CD14-positive monocyte (primary cell): ENCODE measurements at regions not wholly inside any gene's neighbourhood (a gene's known extent, or its start where the extent isn't known, plus 50 kb on each side); places are given as distances from the start of the nearest gene placed in this dataset.

Experiments used
- DNase-seq, 3 donors: peaks; one replicate each; pipeline ENCODE4 v3.0.0-alpha.2; 2011 to 2022
- H2AFZ ChIP-seq: 2 replicates; pipeline ENCODE4 v1.6.0; 2012; ENCODE audit warnings: mild to moderate bottlenecking, low read depth, low read length, inconsistent platforms; ENCODE audit not compliant: insufficient read depth, poor library complexity, severe bottlenecking
- H3K27ac ChIP-seq, 2 donors: 1 replicate in 1 of 2; 2 replicates in 1 of 2; pipeline ENCODE4 v1.5.1; 2012 to 2013; ENCODE audit warnings: low read length in 2 of 2, control low read depth in 1 of 2, inconsistent platforms in 1 of 2, low read depth in 1 of 2, mild to moderate bottlenecking in 1 of 2
- H3K27me3 ChIP-seq, 2 donors: one replicate each; pipeline versions ENCODE4 v1.6.0 to v1.6.1; 2011 to 2013; ENCODE audit warnings: low read length in 2 of 2; ENCODE audit not compliant: control insufficient read depth in 2 of 2, insufficient read depth in 2 of 2
- H3K36me3 ChIP-seq, 2 donors: replicated peaks in 1 of 2; 1 replicate in 1 of 2; 2 replicates in 1 of 2; pipeline versions ENCODE4 v1.5.1 to v1.6.1; 2012 to 2013; ENCODE audit warnings: low read length in 2 of 2, control low read depth in 1 of 2, inconsistent platforms in 1 of 2, mild to moderate bottlenecking in 1 of 2; ENCODE audit not compliant: insufficient read depth in 2 of 2, control insufficient read depth in 1 of 2
- H3K4me1 ChIP-seq, 2 donors: 1 replicate in 1 of 2; 2 replicates in 1 of 2; pipeline versions ENCODE4 v1.5.1 to v1.6.1; 2012 to 2013; ENCODE audit warnings: low read length in 2 of 2, control low read depth in 1 of 2, inconsistent platforms in 1 of 2, mild to moderate bottlenecking in 1 of 2, moderate library complexity in 1 of 2; ENCODE audit not compliant: insufficient read depth in 2 of 2, control insufficient read depth in 1 of 2
- H3K4me2 ChIP-seq: replicated peaks from 2 replicates; pipeline ENCODE3; 2012; ENCODE audit warnings: low read length, moderate library complexity, mild to moderate bottlenecking; ENCODE audit not compliant: poor library complexity, severe bottlenecking; ENCODE audit errors: extremely low read depth
- H3K4me3 ChIP-seq, 3 experiments: fragments of 200-600 bp in 1 of 3; sonication (generic) in 1 of 3; replicated peaks in 1 of 3; 1 replicate in 2 of 3; 2 replicates in 1 of 3; pipeline ENCODE4 v1.5.1; 2011 to 2013; ENCODE audit warnings: low read length in 3 of 3, mild to moderate bottlenecking in 3 of 3, control low read depth in 2 of 3, low read depth in 2 of 3, inconsistent platforms in 1 of 3, moderate library complexity in 1 of 3
- H3K79me2 ChIP-seq: 2 replicates; pipeline ENCODE4 v1.6.0; 2012; ENCODE audit warnings: mild to moderate bottlenecking, control low read depth, inconsistent platforms, low read length, moderate library complexity; ENCODE audit not compliant: insufficient read depth
- H3K9ac ChIP-seq: 2 replicates; pipeline ENCODE4 v1.6.0; 2017; ENCODE audit warnings: low read length, mild to moderate bottlenecking; ENCODE audit not compliant: insufficient read depth, poor library complexity, severe bottlenecking
- H3K9me3 ChIP-seq, 2 donors: replicated peaks in 1 of 2; 1 replicate in 1 of 2; 2 replicates in 1 of 2; pipeline versions ENCODE4 v1.5.1 to v1.6.1; 2012 to 2013; ENCODE audit warnings: low read length in 2 of 2, control low read depth in 1 of 2; ENCODE audit not compliant: control insufficient read depth in 1 of 2, insufficient read depth in 1 of 2
- H4K20me1 ChIP-seq: 2 replicates; pipeline ENCODE4 v1.6.0; 2012; ENCODE audit warnings: mild to moderate bottlenecking, low read length, control low read depth, moderate library complexity; ENCODE audit not compliant: insufficient read depth
- H3K27ac Mint-ChIP-seq, 7 donors: one replicate each; pipeline ENCODE4 v1.8.0; 2020; ENCODE audit warnings: mild to moderate bottlenecking in 7 of 7, mixed read lengths in 7 of 7, moderate library complexity in 6 of 7, inconsistent platforms in 2 of 7
- H3K27me3 Mint-ChIP-seq, 3 donors: one replicate each; pipeline ENCODE4 v1.8.0; 2021 to 2022; ENCODE audit warnings: low read depth in 3 of 3, mild to moderate bottlenecking in 3 of 3, mixed read lengths in 3 of 3, moderate library complexity in 3 of 3, inconsistent platforms in 1 of 3
- H3K36me3 Mint-ChIP-seq, 2 donors: one replicate each; pipeline ENCODE4 v1.8.0; 2020; ENCODE audit warnings: mixed read lengths in 2 of 2, inconsistent platforms in 1 of 2, mild to moderate bottlenecking in 1 of 2
- H3K4me1 Mint-ChIP-seq: one replicate; pipeline ENCODE4 v1.8.0; 2020; ENCODE audit warnings: mild to moderate bottlenecking, mixed read lengths
- H3K4me3 Mint-ChIP-seq, 2 donors: one replicate each; pipeline ENCODE4 v1.8.0; 2020; ENCODE audit warnings: mild to moderate bottlenecking in 2 of 2, mixed read lengths in 2 of 2, moderate library complexity in 1 of 2
- H3K9me3 Mint-ChIP-seq, 7 donors: one replicate each; pipeline ENCODE4 v1.8.0; 2020 to 2022; ENCODE audit warnings: mixed read lengths in 7 of 7, mild to moderate bottlenecking in 6 of 7, moderate library complexity in 6 of 7, inconsistent platforms in 2 of 7
- CTCF ChIP-seq: fragments of 200-600 bp; IDR thresholded peaks from one replicate; pipeline ENCODE4 v1.8.0; 2022; ENCODE audit warnings: antibody characterized with exemption, mild to moderate bottlenecking
- WGBS: methylation state at CpG from one replicate; pipeline ENCODE4 v1.1.5; 2013; ENCODE audit warnings: missing lambda C conversion rate; ENCODE audit not compliant: insufficient coverage; 5-methylcytosine and 5-hydroxymethylcytosine counted together
- intact Hi-C, 2 donors: fragments of 100-400 bp; cut with micrococcal nuclease; formaldehyde crosslinking; loops; one replicate each; pipeline versions ENCODE4 v1.15.0 to v1.15.1; 2023

GRCh38 chr16:54985156-54985555 is 54.5 kb downstream of the IRX5 start:
- Mint-ChIP-seq H3K4me3 (no peak overlapping the region), H3K27ac (no peak overlapping the region), H3K36me3 (no peaks in the 10 kb centered on the region), H3K9me3 (no peaks in the 10 kb centered on the region), H3K27me3 (peaks cover 2 to 5% (median 3%) of the 10 kb centered on the region in 3 donors), H3K4me1 (no peaks in the 10 kb centered on the region)
- WGBS: 94% methylated on average over 6 of the region's 9 CpGs
- Histone ChIP-seq H3K4me1 (no peaks in the 10 kb centered on the region), H3K27me3 (no peaks in the 10 kb centered on the region), H3K79me2 (no peaks in the 10 kb centered on the region), H3K9ac (no peak overlapping the region), H3K4me2 (no peak overlapping the region), H3K4me3 (no peak overlapping the region), H3K9me3 (no peaks in the 10 kb centered on the region), H2AFZ (no peak overlapping the region), H3K36me3 (no peaks in the 10 kb centered on the region), H4K20me1 (no peaks in the 10 kb centered on the region), H3K27ac (no peak overlapping the region)
- intact Hi-C loops: no loop called here
- DNase-seq: no peak
- TF ChIP-seq CTCF: no peak

DNA sequence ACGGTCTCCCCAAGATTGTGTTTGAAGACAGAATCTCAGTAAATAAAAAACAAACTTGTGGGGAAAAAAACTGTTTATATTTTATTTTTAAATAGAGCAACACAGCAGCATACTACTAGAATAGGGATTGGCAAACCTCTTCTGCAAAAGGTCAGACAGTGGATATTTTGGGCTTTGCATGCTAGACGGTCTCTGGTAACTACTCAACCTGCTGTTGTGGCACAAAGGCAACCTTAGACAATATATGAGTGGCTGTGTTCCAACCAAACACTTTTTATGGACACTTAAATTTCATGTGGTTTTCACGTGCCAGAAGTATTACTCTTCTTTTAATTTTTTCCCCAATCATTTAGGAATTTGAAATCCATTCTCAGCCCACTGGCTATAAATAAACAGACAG is 55.0 kb downstream of the IRX5 start:
- intact Hi-C loops: no loop called here
- no peak for TF ChIP-seq CTCF
- Mint-ChIP-seq H3K4me1 (no peaks in the 10 kb centered on the region), H3K27me3 (peaks cover 2 to 5% (median 3%) of the 10 kb centered on the region in 3 donors), H3K9me3 (no peaks in the 10 kb centered on the region), H3K27ac (no peak overlapping the region), H3K36me3 (no peaks in the 10 kb centered on the region), H3K4me3 (no peak overlapping the region)
- Histone ChIP-seq H3K36me3 (no peaks in the 10 kb centered on the region), H3K4me3 (no peak overlapping the region), H4K20me1 (no peaks in the 10 kb centered on the region), H3K27ac (no peak overlapping the region), H3K4me2 (no peak overlapping the region), H3K9ac (no peak overlapping the region), H2AFZ (no peak overlapping the region), H3K4me1 (no peaks in the 10 kb centered on the region), H3K79me2 (no peaks in the 10 kb centered on the region), H3K9me3 (no peaks in the 10 kb centered on the region), H3K27me3 (no peaks in the 10 kb centered on the region)
- DNase-seq: no peak
- WGBS: 86% methylated on average over 2 of the region's 3 CpGs
